Hepatocyte (in vitro differentiated cells): ENCODE measurements at regions not wholly inside any gene's neighbourhood (a gene's known extent, or its start where the extent isn't known, plus 50 kb on each side); places are given as distances from the start of the nearest gene placed in this dataset.

Experiments used
- CTCF ChIP-seq: fragments of 200-600 bp; sonication (generic); IDR thresholded peaks from 2 replicates; pipeline ENCODE4 v1.5.1; 2016; ENCODE audit warnings: antibody characterized with exemption, mild to moderate bottlenecking; ENCODE audit not compliant: poor library complexity
- EZH2 ChIP-seq: fragments of 200-600 bp; sonication (generic); IDR thresholded peaks from 2 replicates; pipeline ENCODE4 v1.6.1; 2016; ENCODE audit warnings: antibody characterized with exemption, mild to moderate bottlenecking, borderline replicate concordance

DNA sequence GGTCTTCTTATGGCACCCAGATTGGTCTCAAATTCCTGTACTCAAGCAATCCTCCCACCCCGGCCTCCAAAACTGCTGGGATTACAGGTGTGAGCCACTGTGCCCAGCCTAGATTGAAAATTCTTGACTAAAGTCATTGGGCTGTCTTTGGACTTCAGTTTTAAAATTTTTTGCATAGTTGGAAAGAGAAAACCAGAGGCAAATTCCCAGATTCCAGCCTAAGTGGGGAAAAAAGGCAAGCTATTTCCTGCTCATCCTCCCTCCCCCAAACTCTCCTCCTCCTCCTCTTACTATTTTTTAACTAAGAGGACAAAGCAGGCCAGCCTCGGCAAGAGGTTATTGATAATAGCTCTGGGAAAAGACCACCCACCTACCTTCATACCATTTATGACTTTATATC lies 78.6 kb upstream of the CLMP start:
- TF ChIP-seq CTCF (no peak), EZH2 (no peak)
